ENCODE measurements at regions not wholly inside any gene's neighbourhood (a gene's known extent, or its start where the extent isn't known, plus 50 kb on each side); places are given as distances from the start of the nearest gene placed in this dataset.

DNA sequence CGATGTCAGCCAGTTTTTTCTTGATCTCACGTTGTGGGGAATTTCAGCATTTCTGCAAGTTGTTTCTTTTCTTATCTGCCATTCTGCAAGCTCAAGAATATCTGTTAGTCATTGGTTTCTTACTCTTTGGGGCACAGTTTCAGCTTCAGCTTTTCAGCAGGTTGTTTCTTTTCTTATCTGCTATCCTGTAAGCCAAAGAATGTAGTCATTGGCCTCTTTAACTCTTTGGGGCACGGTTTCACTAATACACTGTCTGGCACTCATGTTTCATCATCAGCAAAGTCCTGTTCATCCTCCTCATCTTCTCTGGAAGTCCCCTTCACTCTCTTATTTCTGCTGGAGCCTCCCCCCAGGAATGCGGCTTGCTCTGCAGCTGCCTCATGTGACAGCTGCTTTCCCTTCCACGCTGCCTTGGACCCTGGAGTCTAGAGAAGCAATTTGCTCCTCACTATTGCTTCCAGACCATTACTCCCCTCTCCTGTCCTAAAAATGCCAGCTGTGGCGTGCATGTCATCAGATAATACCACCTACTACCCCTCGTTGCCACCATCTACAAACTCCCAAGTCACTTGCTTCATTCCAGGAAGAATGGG is 67.0 kb upstream of the CACNA1E start:
- DNase-seq (ENCODE audit: extremely low spot score, unreplicated experiment): no peak
- Mint-ChIP-seq H3K4me3 (no peak overlapping the region), H3K27ac (no peak overlapping the region), H3K27me3 (peaks cover 8% of the 10 kb centered on the region), H3K36me3 (no peaks in the 10 kb centered on the region), H3K4me1 (ENCODE audit: unreplicated experiment) (no peaks in the 10 kb centered on the region), H3K9me3 (no peaks in the 10 kb centered on the region)
- TF ChIP-seq, protein P1, sequence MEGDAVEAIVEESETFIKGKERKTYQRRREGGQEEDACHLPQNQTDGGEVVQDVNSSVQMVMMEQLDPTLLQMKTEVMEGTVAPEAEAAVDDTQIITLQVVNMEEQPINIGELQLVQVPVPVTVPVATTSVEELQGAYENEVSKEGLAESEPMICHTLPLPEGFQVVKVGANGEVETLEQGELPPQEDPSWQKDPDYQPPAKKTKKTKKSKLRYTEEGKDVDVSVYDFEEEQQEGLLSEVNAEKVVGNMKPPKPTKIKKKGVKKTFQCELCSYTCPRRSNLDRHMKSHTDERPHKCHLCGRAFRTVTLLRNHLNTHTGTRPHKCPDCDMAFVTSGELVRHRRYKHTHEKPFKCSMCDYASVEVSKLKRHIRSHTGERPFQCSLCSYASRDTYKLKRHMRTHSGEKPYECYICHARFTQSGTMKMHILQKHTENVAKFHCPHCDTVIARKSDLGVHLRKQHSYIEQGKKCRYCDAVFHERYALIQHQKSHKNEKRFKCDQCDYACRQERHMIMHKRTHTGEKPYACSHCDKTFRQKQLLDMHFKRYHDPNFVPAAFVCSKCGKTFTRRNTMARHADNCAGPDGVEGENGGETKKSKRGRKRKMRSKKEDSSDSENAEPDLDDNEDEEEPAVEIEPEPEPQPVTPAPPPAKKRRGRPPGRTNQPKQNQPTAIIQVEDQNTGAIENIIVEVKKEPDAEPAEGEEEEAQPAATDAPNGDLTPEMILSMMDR (conservative IDR thresholded peaks at IDR 0.05): no peak

DNA sequence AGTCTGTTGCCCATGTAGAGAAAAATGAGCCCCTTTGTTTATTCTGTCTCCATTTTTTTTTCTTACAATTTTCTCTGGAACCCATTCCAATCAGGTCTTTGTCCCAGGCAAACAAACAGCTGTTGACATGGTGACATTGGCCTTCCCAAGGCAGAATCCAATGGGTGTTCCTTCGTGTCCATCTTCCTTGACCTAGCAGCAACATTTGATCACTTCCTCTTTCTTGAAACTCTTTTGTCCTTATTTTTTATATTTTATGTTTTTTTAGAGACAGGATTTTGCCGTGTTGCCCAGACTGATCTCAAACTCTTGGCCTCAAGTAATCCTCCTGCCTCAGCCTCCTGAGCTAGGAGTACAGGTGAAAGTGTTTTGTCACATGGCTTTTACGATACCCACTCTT is 65.4 kb upstream of the CACNA1E start:
- Mint-ChIP-seq H3K4me1 (ENCODE audit: unreplicated experiment) (no peaks in the 10 kb centered on the region), H3K27ac (no peak overlapping the region), H3K27me3 (peaks cover 14% of the 10 kb centered on the region), H3K4me3 (no peak overlapping the region), H3K36me3 (no peaks in the 10 kb centered on the region), H3K9me3 (no peaks in the 10 kb centered on the region)
- TF ChIP-seq, protein P1 (conservative IDR thresholded peaks at IDR 0.05): no peak
- no peak for DNase-seq (ENCODE audit: extremely low spot score, unreplicated experiment)

DNA sequence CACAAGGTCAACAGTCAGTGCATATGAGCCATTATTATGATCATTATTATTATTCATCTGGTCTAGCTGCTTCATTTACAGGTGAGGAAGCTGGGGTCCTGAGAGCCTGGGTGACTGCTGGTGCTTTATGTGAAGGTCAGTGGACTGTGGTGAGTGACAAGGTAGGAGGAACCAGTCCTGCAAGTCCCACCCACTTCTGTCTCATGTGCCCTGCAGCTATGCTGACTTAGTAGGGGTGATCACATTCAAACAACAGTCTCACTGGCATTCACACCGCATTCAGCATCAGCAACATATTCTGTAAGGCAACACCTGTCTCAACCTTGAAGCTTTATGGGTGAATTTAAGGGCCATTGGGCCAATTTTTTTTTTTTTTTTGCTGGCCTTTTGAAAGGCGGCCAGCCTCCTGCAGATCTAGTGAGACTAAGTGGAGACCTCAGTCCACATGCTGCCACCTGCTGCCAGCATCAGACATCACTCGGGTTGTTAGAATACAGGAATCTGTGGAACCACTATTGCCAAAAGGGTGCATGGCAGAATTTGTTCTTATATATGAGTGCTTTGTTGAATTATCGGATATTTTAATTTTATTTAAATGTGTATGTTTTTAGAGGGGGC is 59.9 kb upstream of the CACNA1E start:
- no peak overlapping the region for H3K4me3 Mint-ChIP-seq
- peaks cover 6% of the 10 kb centered on the region for H3K4me1 Mint-ChIP-seq (ENCODE audit: unreplicated experiment)
- peaks cover 31% of the 10 kb centered on the region for H3K27me3 Mint-ChIP-seq
- H3K9me3 Mint-ChIP-seq: no peaks in the 10 kb centered on the region
- no peaks in the 10 kb centered on the region for H3K36me3 Mint-ChIP-seq
- no peak overlapping the region for H3K27ac Mint-ChIP-seq
- TF ChIP-seq, protein P1 (conservative IDR thresholded peaks at IDR 0.05): peak; percentile 69
- DNase-seq (ENCODE audit: extremely low spot score, unreplicated experiment): no peak

DNA sequence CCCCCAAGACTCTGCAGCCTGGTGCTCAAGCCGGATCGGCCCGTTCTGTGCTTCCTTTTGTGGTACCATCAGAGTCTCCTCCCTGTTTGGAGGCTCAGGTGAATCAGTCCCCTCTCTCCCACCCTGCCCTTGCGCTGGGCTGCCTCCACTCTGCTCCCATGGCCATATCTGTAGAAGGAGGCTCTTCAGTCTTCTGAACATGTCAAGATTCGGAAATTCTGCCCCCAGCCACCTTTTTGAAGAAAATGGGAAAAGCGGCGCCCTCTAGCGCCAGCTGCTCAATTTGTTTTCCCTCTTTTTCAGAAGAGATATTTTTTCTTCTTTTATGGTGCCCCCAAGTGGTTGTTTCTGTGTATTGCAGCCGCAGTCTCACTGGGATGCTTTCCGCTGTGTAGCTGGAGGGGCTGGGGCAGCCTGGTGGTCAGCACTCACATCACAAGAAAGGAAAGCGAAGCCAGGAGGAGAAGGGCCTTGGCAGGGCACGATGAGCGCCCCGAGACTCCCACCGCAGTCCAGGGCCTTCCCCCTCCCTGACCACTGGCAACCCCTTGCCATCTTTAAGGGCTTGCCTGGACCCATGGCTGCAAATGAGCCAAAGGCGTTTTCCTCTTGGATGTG is 58.4 kb upstream of the CACNA1E start:
- peaks cover 6% of the 10 kb centered on the region for H3K4me1 Mint-ChIP-seq (ENCODE audit: unreplicated experiment)
- H3K27ac Mint-ChIP-seq: no peak overlapping the region
- H3K9me3 Mint-ChIP-seq: no peaks in the 10 kb centered on the region
- peak; percentile 82 for DNase-seq (ENCODE audit: extremely low spot score, unreplicated experiment)
- no peak overlapping the region for H3K4me3 Mint-ChIP-seq
- H3K27me3 Mint-ChIP-seq: peaks cover 38% of the 10 kb centered on the region
- TF ChIP-seq, protein P1 (conservative IDR thresholded peaks at IDR 0.05): peak; percentile 100
- no peaks in the 10 kb centered on the region for H3K36me3 Mint-ChIP-seq

GRCh38 chr1:181425566-181425965 is 57.8 kb upstream of the CACNA1E start:
- H3K9me3 Mint-ChIP-seq: no peaks in the 10 kb centered on the region
- peaks cover 6% of the 10 kb centered on the region for H3K4me1 Mint-ChIP-seq (ENCODE audit: unreplicated experiment)
- H3K27ac Mint-ChIP-seq: no peak overlapping the region
- no peak overlapping the region for H3K4me3 Mint-ChIP-seq
- peaks cover 38% of the 10 kb centered on the region for H3K27me3 Mint-ChIP-seq
- no peak for DNase-seq (ENCODE audit: extremely low spot score, unreplicated experiment)
- H3K36me3 Mint-ChIP-seq: no peaks in the 10 kb centered on the region
- TF ChIP-seq, protein P1 (conservative IDR thresholded peaks at IDR 0.05): no peak

Data from type B pancreatic cell (in vitro differentiated cells).